ENCODE measurements at regions not wholly inside any gene's neighbourhood (a gene's known extent, or its start where the extent isn't known, plus 50 kb on each side); places are given as distances from the start of the nearest gene placed in this dataset.

DNA sequence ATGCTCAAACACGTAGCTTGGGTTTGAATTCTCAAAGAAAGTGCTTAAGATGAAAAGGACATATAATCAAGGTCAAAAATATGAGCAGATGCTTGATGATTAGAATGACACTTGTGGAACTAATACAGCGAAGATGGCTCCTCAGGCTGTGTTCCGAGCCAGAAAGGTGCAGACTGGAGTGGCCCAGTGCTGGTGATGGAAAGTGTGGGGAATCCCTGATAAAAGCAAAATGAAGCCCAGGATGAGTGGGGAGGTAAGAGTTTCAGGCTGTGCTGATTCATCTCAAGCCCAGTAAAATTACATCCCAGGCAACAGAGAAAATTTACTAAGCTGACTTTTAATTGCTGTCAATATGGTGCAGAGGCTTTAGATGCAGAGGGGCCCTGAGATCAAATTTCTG lies 77.8 kb upstream of the IKZF1 start:
- Histone ChIP-seq H3K9me3 (ENCODE audit: low read length) (peaks cover 26% of the 10 kb centered on the region), H4K20me1 (ENCODE audit: insufficient read depth, low read length) (no peaks in the 10 kb centered on the region), H3K4me3 (ENCODE audit: low read depth, low read length, poor library complexity, severe bottlenecking) (no peak overlapping the region), H3K27me3 (ENCODE audit: insufficient read depth, low read length) (no peaks in the 10 kb centered on the region), H3K27ac (ENCODE audit: low read depth, low read length, poor library complexity, severe bottlenecking) (no peak overlapping the region), H3F3A (ENCODE audit: insufficient read depth, low read length) (0 out of 2 replicates have a peak, but pooled peaks cover 4% of the 10 kb centered on the region), H3K4me2 (ENCODE audit: low read length) (no peak overlapping the region), H2AFZ (ENCODE audit: low read length) (peak overlapping the region; percentile 35; the same call in 1 of the 2 replicates), H3K36me3 (ENCODE audit: insufficient read depth, low read length) (no peaks in the 10 kb centered on the region), H3K9ac (ENCODE audit: low read length) (no peak overlapping the region), H3K9me2 (ENCODE audit: low read depth, low read length) (no peaks in the 10 kb centered on the region), H3K4me1 (ENCODE audit: insufficient read depth, low read length, severe bottlenecking) (peaks cover 16% of the 10 kb centered on the region), H3K79me2 (ENCODE audit: insufficient read depth, low read length) (no peaks in the 10 kb centered on the region)
- TF ChIP-seq, protein P1, sequence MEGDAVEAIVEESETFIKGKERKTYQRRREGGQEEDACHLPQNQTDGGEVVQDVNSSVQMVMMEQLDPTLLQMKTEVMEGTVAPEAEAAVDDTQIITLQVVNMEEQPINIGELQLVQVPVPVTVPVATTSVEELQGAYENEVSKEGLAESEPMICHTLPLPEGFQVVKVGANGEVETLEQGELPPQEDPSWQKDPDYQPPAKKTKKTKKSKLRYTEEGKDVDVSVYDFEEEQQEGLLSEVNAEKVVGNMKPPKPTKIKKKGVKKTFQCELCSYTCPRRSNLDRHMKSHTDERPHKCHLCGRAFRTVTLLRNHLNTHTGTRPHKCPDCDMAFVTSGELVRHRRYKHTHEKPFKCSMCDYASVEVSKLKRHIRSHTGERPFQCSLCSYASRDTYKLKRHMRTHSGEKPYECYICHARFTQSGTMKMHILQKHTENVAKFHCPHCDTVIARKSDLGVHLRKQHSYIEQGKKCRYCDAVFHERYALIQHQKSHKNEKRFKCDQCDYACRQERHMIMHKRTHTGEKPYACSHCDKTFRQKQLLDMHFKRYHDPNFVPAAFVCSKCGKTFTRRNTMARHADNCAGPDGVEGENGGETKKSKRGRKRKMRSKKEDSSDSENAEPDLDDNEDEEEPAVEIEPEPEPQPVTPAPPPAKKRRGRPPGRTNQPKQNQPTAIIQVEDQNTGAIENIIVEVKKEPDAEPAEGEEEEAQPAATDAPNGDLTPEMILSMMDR (IDR thresholded peaks at IDR 0.05; ENCODE audit: low read length) = no peak
- no peak for TF ChIP-seq EZH2 (IDR thresholded peaks at IDR 0.05; ENCODE audit: borderline replicate concordance, low read length)

DNA sequence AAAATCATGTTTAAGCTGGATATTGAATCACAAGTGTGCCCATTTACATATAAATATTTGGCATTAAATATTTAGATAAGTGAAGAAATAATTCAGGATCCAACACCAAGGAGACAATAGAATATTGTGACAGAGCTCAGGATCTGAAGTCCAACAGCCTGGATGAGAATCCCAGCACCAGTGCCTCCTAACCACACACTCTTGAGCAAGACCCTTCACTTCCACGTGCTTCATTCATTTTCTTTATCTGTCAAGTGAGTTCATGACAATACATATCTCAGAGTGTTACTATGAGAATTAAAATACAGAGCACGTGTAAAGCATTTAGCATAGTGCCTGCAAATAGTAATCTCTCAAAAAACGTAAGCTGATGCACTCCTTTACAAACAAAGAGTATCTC lies 78.4 kb upstream of the IKZF1 start:
- Histone ChIP-seq H3F3A (ENCODE audit: insufficient read depth, low read length) (0 out of 2 replicates have a peak, but pooled peaks cover 4% of the 10 kb centered on the region), H3K79me2 (ENCODE audit: insufficient read depth, low read length) (no peaks in the 10 kb centered on the region), H3K4me2 (ENCODE audit: low read length) (no peak overlapping the region), H3K27ac (ENCODE audit: low read depth, low read length, poor library complexity, severe bottlenecking) (no peak overlapping the region), H3K4me3 (ENCODE audit: low read depth, low read length, poor library complexity, severe bottlenecking) (no peak overlapping the region), H3K27me3 (ENCODE audit: insufficient read depth, low read length) (no peaks in the 10 kb centered on the region), H3K36me3 (ENCODE audit: insufficient read depth, low read length) (no peaks in the 10 kb centered on the region), H2AFZ (ENCODE audit: low read length) (peak overlapping the region; percentile 35; the same call in 1 of the 2 replicates), H3K4me1 (ENCODE audit: insufficient read depth, low read length, severe bottlenecking) (peaks cover 16% of the 10 kb centered on the region), H3K9me3 (ENCODE audit: low read length) (peaks cover 30% of the 10 kb centered on the region), H3K9me2 (ENCODE audit: low read depth, low read length) (no peaks in the 10 kb centered on the region), H3K9ac (ENCODE audit: low read length) (no peak overlapping the region), H4K20me1 (ENCODE audit: insufficient read depth, low read length) (no peaks in the 10 kb centered on the region)
- TF ChIP-seq EZH2 (IDR thresholded peaks at IDR 0.05; ENCODE audit: borderline replicate concordance, low read length) = no peak
- TF ChIP-seq, protein P1 (IDR thresholded peaks at IDR 0.05; ENCODE audit: low read length) = no peak

DNA sequence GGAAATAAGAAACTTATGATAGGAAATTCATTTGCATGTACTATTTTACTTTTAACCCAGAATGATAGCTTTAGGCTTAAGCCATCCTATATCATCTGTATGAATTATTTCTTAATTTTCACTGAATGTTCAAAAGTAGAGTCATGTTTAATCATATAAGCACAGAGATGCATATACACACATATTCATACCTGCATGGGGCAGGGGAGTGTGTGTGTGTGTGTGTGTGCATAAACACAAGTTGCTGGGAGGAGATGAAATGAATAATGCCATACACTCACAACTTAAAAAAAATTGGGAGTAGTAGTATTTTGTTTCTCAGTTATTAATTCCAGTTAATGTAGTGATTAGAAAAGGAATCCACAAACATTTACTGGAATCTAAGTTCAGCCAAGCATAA lies 83.1 kb upstream of the IKZF1 start:
- Histone ChIP-seq H3K27me3 (ENCODE audit: insufficient read depth, low read length) (no peaks in the 10 kb centered on the region), H3K4me1 (ENCODE audit: insufficient read depth, low read length, severe bottlenecking) (peaks cover 10% of the 10 kb centered on the region), H2AFZ (ENCODE audit: low read length) (no peak overlapping the region), H3K9ac (ENCODE audit: low read length) (no peak overlapping the region), H3K9me3 (ENCODE audit: low read length) (peaks cover 12% of the 10 kb centered on the region), H3K79me2 (ENCODE audit: insufficient read depth, low read length) (no peaks in the 10 kb centered on the region), H3K36me3 (ENCODE audit: insufficient read depth, low read length) (no peaks in the 10 kb centered on the region), H3F3A (ENCODE audit: insufficient read depth, low read length) (no peaks in the 10 kb centered on the region), H3K9me2 (ENCODE audit: low read depth, low read length) (no peaks in the 10 kb centered on the region), H3K4me3 (ENCODE audit: low read depth, low read length, poor library complexity, severe bottlenecking) (no peak overlapping the region), H4K20me1 (ENCODE audit: insufficient read depth, low read length) (no peaks in the 10 kb centered on the region), H3K27ac (ENCODE audit: low read depth, low read length, poor library complexity, severe bottlenecking) (no peak overlapping the region), H3K4me2 (ENCODE audit: low read length) (no peak overlapping the region)
- TF ChIP-seq, protein P1 (IDR thresholded peaks at IDR 0.05; ENCODE audit: low read length) = no peak
- TF ChIP-seq EZH2 (IDR thresholded peaks at IDR 0.05; ENCODE audit: borderline replicate concordance, low read length) = no peak
